K562 (cell line): ENCODE measurements at regions not wholly inside any gene's neighbourhood (a gene's known extent, or its start where the extent isn't known, plus 50 kb on each side); places are given as distances from the start of the nearest gene placed in this dataset.

Source experiments
- ATAC-seq: fragments of 200-7000 bp; cut with Tn5 transposase; 3 replicates; pipeline ENCODE4 v1.9.1; 2020; ENCODE audit warnings: moderate library complexity
- BruUV-seq: library from RNA; stranded (reverse); fragments of 400-500 nt; replicated peaks from 2 replicates; lab custom pipeline; 2021; lab: Mats Ljungman, UMichigan
- CTCF ChIA-PET: fragments of 300-600 bp; formaldehyde crosslinking; extraction: SDS; loops from one replicate; lab custom pipeline; 2021; ENCODE audit warnings: low intra/inter-chr PET ratio; lab: Yijun Ruan, JAX
- POLR2A ChIA-PET: fragments of 300-600, 350-650 bp; sonication (Branson Sonifier 250); formaldehyde crosslinking; extraction: SDS; loops from one replicate; lab custom pipeline; 2021; ENCODE audit warnings: antibody characterized with exemption, inconsistent platforms; lab: Yijun Ruan, JAX
- DNase-seq, 4 experiments: peaks; one replicate each; pipeline versions ENCODE4 v3.0.0 to v3.0.0-alpha.2; 2011 to 2018; ENCODE audit warnings: low spot score in 3 of 4, mixed read lengths in 3 of 4; ENCODE audit errors: extremely low read depth in 1 of 4
- FAIRE-seq: peaks from 2 replicates; lab custom pipeline; 2011; peaks lifted over from hg19 to GRCh38; lab: Jason Lieb, UNC
- H2AFZ ChIP-seq: 2 replicates; pipeline ENCODE4 v1.6.0; 2011; ENCODE audit warnings: low read depth, low read length, control low read depth, inconsistent platforms
- H3K27ac ChIP-seq: fragments of 200-600 bp; 3 replicates; pipeline ENCODE4 v1.8.0; 2011; ENCODE audit warnings: low read depth, mild to moderate bottlenecking, control low read depth, inconsistent platforms, low read length, moderate library complexity, mixed read lengths; ENCODE audit errors: extremely low read depth
- H3K27me3 ChIP-seq, 2 experiments: fragments of 300-600 bp in 1 of 2; 2 replicates in 1 of 2; 3 replicates in 1 of 2; pipeline versions ENCODE4 v1.6.0 to v1.8.0; 2011; ENCODE audit warnings: inconsistent platforms in 2 of 2, low read length in 2 of 2, mild to moderate bottlenecking in 1 of 2, mixed read lengths in 1 of 2, moderate library complexity in 1 of 2; ENCODE audit not compliant: control insufficient read depth in 2 of 2, insufficient read depth in 2 of 2
- H3K36me3 ChIP-seq: fragments of 300-600 bp; 3 replicates; pipeline ENCODE4 v1.8.0; 2011; ENCODE audit warnings: mild to moderate bottlenecking, low read length, inconsistent platforms; ENCODE audit not compliant: control insufficient read depth, insufficient read depth
- H3K4me1 ChIP-seq, 2 experiments: fragments of 200-600 bp in 1 of 2; replicated peaks in 1 of 2; 2 replicates in 1 of 2; 3 replicates in 1 of 2; pipeline versions ENCODE4 v1.5.1 to v1.8.0; 2011; ENCODE audit warnings: inconsistent platforms in 2 of 2, low read length in 2 of 2, mild to moderate bottlenecking in 1 of 2, mixed read lengths in 1 of 2, moderate library complexity in 1 of 2; ENCODE audit not compliant: control insufficient read depth in 2 of 2, insufficient read depth in 2 of 2
- H3K4me2 ChIP-seq: 2 replicates; pipeline ENCODE4 v1.6.1; 2011; ENCODE audit warnings: low read length, control low read depth, inconsistent platforms, mixed read lengths; ENCODE audit not compliant: insufficient read depth
- H3K4me3 ChIP-seq: fragments of 200-600 bp; sonication (generic), shearing (Covaris generic); 2 replicates; pipeline ENCODE4 v1.5.1; 2016; ENCODE audit warnings: control low read depth, inconsistent platforms
- H3K79me2 ChIP-seq: fragments of 200-600 bp; 3 replicates; pipeline ENCODE4 v1.8.0; 2011; ENCODE audit warnings: low read length, inconsistent platforms; ENCODE audit not compliant: control insufficient read depth, insufficient read depth
- H3K9ac ChIP-seq, 2 experiments: 2 replicates each; pipeline versions ENCODE4 v1.6.0 to v1.6.1; 2011; ENCODE audit warnings: low read depth in 2 of 2, low read length in 2 of 2, control low read depth in 1 of 2, inconsistent platforms in 1 of 2, mild to moderate bottlenecking in 1 of 2, mixed read lengths in 1 of 2; ENCODE audit not compliant: insufficient read depth in 1 of 2
- H3K9me1 ChIP-seq: one replicate; pipeline ENCODE4 v1.6.0; 2011; ENCODE audit warnings: inconsistent platforms, mild to moderate bottlenecking, low read length, moderate library complexity; ENCODE audit not compliant: control insufficient read depth, insufficient read depth
- H3K9me3 ChIP-seq: replicated peaks from 2 replicates; pipeline ENCODE4 v1.5.1; 2011; ENCODE audit warnings: low read depth, low read length, inconsistent platforms; ENCODE audit not compliant: control insufficient read depth, insufficient read depth
- H4K20me1 ChIP-seq: replicated peaks from 2 replicates; pipeline ENCODE4 v1.6.1; 2011; ENCODE audit warnings: low read length, inconsistent platforms, mixed read lengths; ENCODE audit not compliant: control insufficient read depth, insufficient read depth
- EP300 ChIP-seq: IDR thresholded peaks from 2 replicates; pipeline ENCODE4 v1.6.1; 2012; ENCODE audit warnings: low read length, improper control_type of control experiment
- GABPA ChIP-seq: fragments of 200-800 bp; sonication (Bioruptor generic); conservative IDR thresholded peaks from 2 replicates; pipeline ENCODE4 v1.6.1; 2016; ENCODE audit warnings: low read depth, missing genetic modification characterization, missing compliant biosample characterization
- MCM7 ChIP-seq, 2 experiments: fragments of 450-650 bp; IDR thresholded peaks; 2 replicates each; pipeline ENCODE4 v1.6.1; 2016 to 2018
- MXI1 ChIP-seq: IDR thresholded peaks from 2 replicates; pipeline ENCODE4 v1.6.1; 2011; ENCODE audit warnings: low read depth, mild to moderate bottlenecking, improper control_type of control experiment, low read length
- PATZ1 ChIP-seq: fragments of 250-450 bp; sonication (Bioruptor Pico); IDR thresholded peaks from 2 replicates; pipeline ENCODE4 v1.5.0; 2020; ENCODE audit warnings: mild to moderate bottlenecking, borderline replicate concordance
- RBM25 ChIP-seq: fragments of 200-400 bp; formaldehyde crosslinking; IDR thresholded peaks from 2 replicates; pipeline ENCODE4 v1.6.1; 2018; ENCODE audit warnings: low read length, low read depth, moderate library complexity; ENCODE audit not compliant: severe bottlenecking
- SMARCA5 ChIP-seq: fragments of 450-650 bp; IDR thresholded peaks from 2 replicates; pipeline ENCODE4 v1.6.1; 2016
- SMARCB1 ChIP-seq: IDR thresholded peaks from 2 replicates; pipeline ENCODE4 v1.6.1; 2011; ENCODE audit warnings: improper control_type of control experiment, low read depth; ENCODE audit not compliant: insufficient read length
- SRF ChIP-seq, 2 experiments: fragments of 250-450, 450-650 bp in 1 of 2; sonication (Bioruptor Pico) in 1 of 2; sonication (generic) in 1 of 2; formaldehyde crosslinking; IDR thresholded peaks; 2 replicates each; pipeline versions ENCODE4 v1.5.0 to v1.5.1; 2020 to 2022; ENCODE audit warnings: mild to moderate bottlenecking in 1 of 2, missing genetic modification reagents in 1 of 2
- SRSF7 ChIP-seq: fragments of 200-400 bp; formaldehyde crosslinking; optimal IDR thresholded peaks from 2 replicates; pipeline ENCODE3; 2017; ENCODE audit warnings: mild to moderate bottlenecking, low read depth, low read length
- ZNF24 ChIP-seq: fragments of 450-650 bp; IDR thresholded peaks from 2 replicates; pipeline ENCODE4 v1.6.1; 2016
- ZNF589 ChIP-seq: fragments of 200-800 bp; sonication (Bioruptor generic); IDR thresholded peaks from 2 replicates; pipeline ENCODE4 v1.6.1; 2016; ENCODE audit warnings: low read depth, missing genetic modification characterization, missing compliant biosample characterization
- ZNF77 ChIP-seq: fragments of 250-450 bp; sonication (Bioruptor Pico); IDR thresholded peaks from 2 replicates; pipeline ENCODE4 v1.5.0; 2020
- ZNF778 ChIP-seq: fragments of 450-650 bp; formaldehyde crosslinking; IDR thresholded peaks from 2 replicates; pipeline ENCODE4 v1.4.0; 2020; ENCODE audit warnings: mild to moderate bottlenecking, moderate library complexity
- WGBS: fragments of 100-300 bp; shearing (Covaris generic); methylation state at CpG from one replicate; pipeline ENCODE4 v1.1.6; 2016; ENCODE audit warnings: low coverage, mixed read lengths; ENCODE audit not compliant: insufficient coverage; ENCODE audit errors: missing lambda C conversion rate; 5-methylcytosine and 5-hydroxymethylcytosine counted together
- in situ Hi-C: fragments of 300-500 bp; cut with MboI; formaldehyde crosslinking; loops from 4 replicates; pipeline ENCODE4 v1.15.0; 2018; ENCODE audit warnings: inconsistent platforms, mixed read lengths
- intact Hi-C: fragments of 100-400 bp; cut with micrococcal nuclease; formaldehyde crosslinking; loops from 2 replicates; pipeline ENCODE4 v1.14.2; 2022
- TF ChIP-seq, protein P1 (sequence below): fragments of 450-650 bp; formaldehyde crosslinking; conservative IDR thresholded peaks from 2 replicates; pipeline ENCODE4 v1.4.0; 2022; ENCODE audit warnings: mild to moderate bottlenecking, missing genetic modification characterization

- TF ChIP-seq ZNF77 (no peak), GABPA (tag) (no peak), SRSF7 (no peak), RBM25 (no peak), ZNF589 (CRISPR knock-in tag) (no peak), ZNF24 (no peak)
Measured at GRCh38 chr7:95668504-95669018, 72.2 kb upstream of the PDK4 start (continued).

GRCh38 chr7:95662987-95663386 is 66.7 kb upstream of the PDK4 start:
- H3K36me3 ChIP-seq = no peaks in the 10 kb centered on the region
- no peak overlapping the region for H3K4me2 ChIP-seq
- H3K79me2 ChIP-seq = no peaks in the 10 kb centered on the region
- no peak for FAIRE-seq
- no peak for DNase-seq
- no peaks in the 10 kb centered on the region for H3K27me3 ChIP-seq
- H2AFZ ChIP-seq = no peak overlapping the region
- 0% methylated on average over 1 of the region's 1 CpG for WGBS
- in situ Hi-C loops (no loop called here), intact Hi-C loops (no loop called here)
- CTCF ChIA-PET = no interaction called here
- H3K4me1 ChIP-seq = no peaks in the 10 kb centered on the region
- no peak overlapping the region for H3K27ac ChIP-seq
- H3K9me3 ChIP-seq = no peaks in the 10 kb centered on the region; the same call in 1 of the 2 replicates
- H3K9ac ChIP-seq = no peak overlapping the region
- BruUV-seq = no TSS peak
- no peaks in the 10 kb centered on the region for H4K20me1 ChIP-seq
- no peak for TF ChIP-seq SMARCB1
- TF ChIP-seq SRF (CRISPR knock-in tag; IDR thresholded peaks at IDR 0.05) = no peak
- no peak for TF ChIP-seq MXI1
- TF ChIP-seq MCM7 (IDR thresholded peaks at IDR 0.05) = no peak
- no peak for TF ChIP-seq ZNF778 (CRISPR knock-in tag)
- no peak for TF ChIP-seq SMARCA5
- no peak for TF ChIP-seq PATZ1
- TF ChIP-seq EP300 = no peak
- TF ChIP-seq, protein P1, sequence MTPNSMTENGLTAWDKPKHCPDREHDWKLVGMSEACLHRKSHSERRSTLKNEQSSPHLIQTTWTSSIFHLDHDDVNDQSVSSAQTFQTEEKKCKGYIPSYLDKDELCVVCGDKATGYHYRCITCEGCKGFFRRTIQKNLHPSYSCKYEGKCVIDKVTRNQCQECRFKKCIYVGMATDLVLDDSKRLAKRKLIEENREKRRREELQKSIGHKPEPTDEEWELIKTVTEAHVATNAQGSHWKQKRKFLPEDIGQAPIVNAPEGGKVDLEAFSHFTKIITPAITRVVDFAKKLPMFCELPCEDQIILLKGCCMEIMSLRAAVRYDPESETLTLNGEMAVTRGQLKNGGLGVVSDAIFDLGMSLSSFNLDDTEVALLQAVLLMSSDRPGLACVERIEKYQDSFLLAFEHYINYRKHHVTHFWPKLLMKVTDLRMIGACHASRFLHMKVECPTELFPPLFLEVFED (CRISPR knock-in tag) = no peak
- H3K4me3 ChIP-seq = no peak overlapping the region
- no peaks in the 10 kb centered on the region for H3K9me1 ChIP-seq
- POLR2A ChIA-PET = no interaction called here
- ATAC-seq = no peak
